A549 (cell line): ENCODE measurements at regions not wholly inside any gene's neighbourhood (a gene's known extent, or its start where the extent isn't known, plus 50 kb on each side); places are given as distances from the start of the nearest gene placed in this dataset.
A peak's percentile ranks its signal among the peaks of the same experiment; 100 is the strongest.

Source experiments
- BHLHE40 ChIP-seq: IDR thresholded peaks from 2 replicates; pipeline ENCODE4 v1.6.1; 2012; ENCODE audit warnings: low read depth, low read length, inconsistent platforms
- CEBPB ChIP-seq, 2 experiments: fragments of >200 bp in 1 of 2; sonication (Bioruptor Twin) in 1 of 2; formaldehyde crosslinking in 1 of 2; IDR thresholded peaks; 2 replicates each; pipeline ENCODE4 v1.6.1; 2012 to 2016
- EHMT2 ChIP-seq: fragments of 200-600 bp; sonication (generic); IDR thresholded peaks from 2 replicates; pipeline ENCODE4 v1.6.1; 2016; ENCODE audit warnings: antibody characterized with exemption, low read depth, mild to moderate bottlenecking, moderate library complexity
- EP300 ChIP-seq, 2 experiments: fragments of >200 bp; sonication (Bioruptor Twin); formaldehyde crosslinking; IDR thresholded peaks; 2 replicates in 1 of 2; 3 replicates in 1 of 2; pipeline ENCODE4 v1.6.1; 2016 to 2017
- PHF8 ChIP-seq: fragments of 200-600 bp; sonication (generic); IDR thresholded peaks from 2 replicates; pipeline ENCODE4 v1.6.1; 2016; ENCODE audit warnings: low read depth, mild to moderate bottlenecking, antibody characterized with exemption, moderate library complexity, borderline replicate concordance
- POLR2A ChIP-seq: IDR thresholded peaks from 2 replicates; pipeline ENCODE4 v1.6.1; 2012; ENCODE audit warnings: mild to moderate bottlenecking, low read length
- SMC3 ChIP-seq: fragments of >200 bp; sonication (Bioruptor Twin); formaldehyde crosslinking; IDR thresholded peaks from 3 replicates; pipeline ENCODE4 v1.6.1; 2018; ENCODE audit warnings: inconsistent platforms
- SREBF2 ChIP-seq: fragments of 450-650 bp; IDR thresholded peaks from 2 replicates; pipeline ENCODE4 v1.6.1; 2014; ENCODE audit warnings: mild to moderate bottlenecking, moderate library complexity
- TF ChIP-seq, protein P1 (sequence below): fragments of >200 bp; sonication (Bioruptor Twin); formaldehyde crosslinking; IDR thresholded peaks from 3 replicates; pipeline ENCODE4 v1.5.1; 2016
- TF ChIP-seq, protein P2 (sequence below): fragments of 200-600 bp; sonication (generic); IDR thresholded peaks from 2 replicates; pipeline ENCODE4 v1.6.1; 2016; ENCODE audit warnings: antibody characterized with exemption, mild to moderate bottlenecking, moderate library complexity
- TF ChIP-seq, protein P3 (sequence below): fragments of 150-350 bp; IDR thresholded peaks from 2 replicates; pipeline ENCODE4 v1.6.1; 2014; ENCODE audit warnings: low read depth, mild to moderate bottlenecking, low read length
- TF ChIP-seq, protein P4 (sequence below): fragments of 450-650 bp; IDR thresholded peaks from 2 replicates; pipeline ENCODE4 v1.6.1; 2014; ENCODE audit warnings: antibody characterized with exemption

DNA sequence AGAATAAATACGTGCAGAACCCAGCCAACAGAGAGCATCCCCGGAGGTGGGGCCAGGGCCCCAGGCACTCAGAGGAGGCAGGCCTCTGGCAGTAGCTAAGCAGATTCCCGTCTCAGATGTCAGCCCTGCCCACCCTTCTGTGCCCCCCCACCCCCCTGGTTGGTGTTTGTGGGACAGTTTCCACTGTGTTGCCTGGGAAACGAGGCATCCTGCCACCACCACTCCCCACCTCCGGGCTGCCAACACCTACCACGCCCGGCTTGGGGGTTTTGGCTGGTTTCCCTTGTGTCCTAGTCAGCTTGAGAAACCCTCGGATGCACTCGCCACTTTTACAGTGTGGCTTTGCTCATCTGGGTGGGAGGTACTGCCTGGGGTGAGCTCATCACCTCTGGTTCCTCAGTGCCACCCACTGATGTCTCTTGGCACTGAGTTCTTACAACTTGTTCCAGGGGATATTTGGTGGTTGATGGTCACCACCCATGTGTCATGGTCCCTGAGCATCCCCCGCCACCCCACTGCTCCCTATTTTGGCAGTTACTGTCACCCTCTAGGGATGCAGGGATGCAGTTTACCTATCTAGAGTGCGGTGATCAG is 72.4 kb upstream of the YWHAQ start:
- no peak for TF ChIP-seq EHMT2
- no peak for TF ChIP-seq BHLHE40
- no peak for TF ChIP-seq SREBF2
- TF ChIP-seq SMC3 = peak; percentile 17; the same call in 1 of the 3 replicates
- TF ChIP-seq PHF8 = no peak
- TF ChIP-seq CEBPB (IDR thresholded peaks at IDR 0.05) = peak in 1 of 2 experiments; percentile 41; a peak in 1 of 4 replicates
- TF ChIP-seq, protein P1, sequence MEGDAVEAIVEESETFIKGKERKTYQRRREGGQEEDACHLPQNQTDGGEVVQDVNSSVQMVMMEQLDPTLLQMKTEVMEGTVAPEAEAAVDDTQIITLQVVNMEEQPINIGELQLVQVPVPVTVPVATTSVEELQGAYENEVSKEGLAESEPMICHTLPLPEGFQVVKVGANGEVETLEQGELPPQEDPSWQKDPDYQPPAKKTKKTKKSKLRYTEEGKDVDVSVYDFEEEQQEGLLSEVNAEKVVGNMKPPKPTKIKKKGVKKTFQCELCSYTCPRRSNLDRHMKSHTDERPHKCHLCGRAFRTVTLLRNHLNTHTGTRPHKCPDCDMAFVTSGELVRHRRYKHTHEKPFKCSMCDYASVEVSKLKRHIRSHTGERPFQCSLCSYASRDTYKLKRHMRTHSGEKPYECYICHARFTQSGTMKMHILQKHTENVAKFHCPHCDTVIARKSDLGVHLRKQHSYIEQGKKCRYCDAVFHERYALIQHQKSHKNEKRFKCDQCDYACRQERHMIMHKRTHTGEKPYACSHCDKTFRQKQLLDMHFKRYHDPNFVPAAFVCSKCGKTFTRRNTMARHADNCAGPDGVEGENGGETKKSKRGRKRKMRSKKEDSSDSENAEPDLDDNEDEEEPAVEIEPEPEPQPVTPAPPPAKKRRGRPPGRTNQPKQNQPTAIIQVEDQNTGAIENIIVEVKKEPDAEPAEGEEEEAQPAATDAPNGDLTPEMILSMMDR = peak; percentile 17; the same call in 1 of the 3 replicates
- TF ChIP-seq, protein P2, sequence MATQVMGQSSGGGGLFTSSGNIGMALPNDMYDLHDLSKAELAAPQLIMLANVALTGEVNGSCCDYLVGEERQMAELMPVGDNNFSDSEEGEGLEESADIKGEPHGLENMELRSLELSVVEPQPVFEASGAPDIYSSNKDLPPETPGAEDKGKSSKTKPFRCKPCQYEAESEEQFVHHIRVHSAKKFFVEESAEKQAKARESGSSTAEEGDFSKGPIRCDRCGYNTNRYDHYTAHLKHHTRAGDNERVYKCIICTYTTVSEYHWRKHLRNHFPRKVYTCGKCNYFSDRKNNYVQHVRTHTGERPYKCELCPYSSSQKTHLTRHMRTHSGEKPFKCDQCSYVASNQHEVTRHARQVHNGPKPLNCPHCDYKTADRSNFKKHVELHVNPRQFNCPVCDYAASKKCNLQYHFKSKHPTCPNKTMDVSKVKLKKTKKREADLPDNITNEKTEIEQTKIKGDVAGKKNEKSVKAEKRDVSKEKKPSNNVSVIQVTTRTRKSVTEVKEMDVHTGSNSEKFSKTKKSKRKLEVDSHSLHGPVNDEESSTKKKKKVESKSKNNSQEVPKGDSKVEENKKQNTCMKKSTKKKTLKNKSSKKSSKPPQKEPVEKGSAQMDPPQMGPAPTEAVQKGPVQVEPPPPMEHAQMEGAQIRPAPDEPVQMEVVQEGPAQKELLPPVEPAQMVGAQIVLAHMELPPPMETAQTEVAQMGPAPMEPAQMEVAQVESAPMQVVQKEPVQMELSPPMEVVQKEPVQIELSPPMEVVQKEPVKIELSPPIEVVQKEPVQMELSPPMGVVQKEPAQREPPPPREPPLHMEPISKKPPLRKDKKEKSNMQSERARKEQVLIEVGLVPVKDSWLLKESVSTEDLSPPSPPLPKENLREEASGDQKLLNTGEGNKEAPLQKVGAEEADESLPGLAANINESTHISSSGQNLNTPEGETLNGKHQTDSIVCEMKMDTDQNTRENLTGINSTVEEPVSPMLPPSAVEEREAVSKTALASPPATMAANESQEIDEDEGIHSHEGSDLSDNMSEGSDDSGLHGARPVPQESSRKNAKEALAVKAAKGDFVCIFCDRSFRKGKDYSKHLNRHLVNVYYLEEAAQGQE = no peak
- no peak for TF ChIP-seq POLR2A
- TF ChIP-seq, protein P3, sequence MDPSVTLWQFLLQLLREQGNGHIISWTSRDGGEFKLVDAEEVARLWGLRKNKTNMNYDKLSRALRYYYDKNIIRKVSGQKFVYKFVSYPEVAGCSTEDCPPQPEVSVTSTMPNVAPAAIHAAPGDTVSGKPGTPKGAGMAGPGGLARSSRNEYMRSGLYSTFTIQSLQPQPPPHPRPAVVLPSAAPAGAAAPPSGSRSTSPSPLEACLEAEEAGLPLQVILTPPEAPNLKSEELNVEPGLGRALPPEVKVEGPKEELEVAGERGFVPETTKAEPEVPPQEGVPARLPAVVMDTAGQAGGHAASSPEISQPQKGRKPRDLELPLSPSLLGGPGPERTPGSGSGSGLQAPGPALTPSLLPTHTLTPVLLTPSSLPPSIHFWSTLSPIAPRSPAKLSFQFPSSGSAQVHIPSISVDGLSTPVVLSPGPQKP = no peak
- TF ChIP-seq EP300 (IDR thresholded peaks at IDR 0.05) = peak in 1 of 2 experiments; percentile 4; a peak in 1 of 5 replicates
- TF ChIP-seq, protein P4, sequence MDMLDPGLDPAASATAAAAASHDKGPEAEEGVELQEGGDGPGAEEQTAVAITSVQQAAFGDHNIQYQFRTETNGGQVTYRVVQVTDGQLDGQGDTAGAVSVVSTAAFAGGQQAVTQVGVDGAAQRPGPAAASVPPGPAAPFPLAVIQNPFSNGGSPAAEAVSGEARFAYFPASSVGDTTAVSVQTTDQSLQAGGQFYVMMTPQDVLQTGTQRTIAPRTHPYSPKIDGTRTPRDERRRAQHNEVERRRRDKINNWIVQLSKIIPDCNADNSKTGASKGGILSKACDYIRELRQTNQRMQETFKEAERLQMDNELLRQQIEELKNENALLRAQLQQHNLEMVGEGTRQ = no peak
